ENCODE measurements at regions not wholly inside any gene's neighbourhood (a gene's known extent, or its start where the extent isn't known, plus 50 kb on each side); places are given as distances from the start of the nearest gene placed in this dataset.

DNA sequence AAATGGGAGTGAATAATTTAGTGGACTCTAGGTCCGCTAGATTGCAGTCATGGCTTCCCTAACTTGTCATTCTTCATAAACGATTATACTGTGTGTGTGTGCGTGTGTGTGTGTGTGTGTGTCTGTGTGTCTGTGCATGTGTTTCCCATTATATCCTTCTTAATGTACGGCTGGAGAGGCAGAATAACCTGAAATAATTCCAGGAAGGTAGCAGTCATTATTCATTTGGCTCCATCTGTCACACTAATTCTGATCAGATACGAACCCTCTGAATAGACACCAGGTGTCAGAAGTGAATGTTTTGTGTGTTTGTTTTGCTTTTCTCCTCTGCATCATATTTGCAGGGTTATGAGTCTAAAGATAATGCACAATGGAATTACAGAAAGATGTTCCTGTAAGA, 372.9 kb downstream of the DOK5 start:
- ChIA-PET RAD21 (ENCODE audit: unreplicated experiment) (no interaction called here), SMC1A (ENCODE audit: uncharacterized antibody, unreplicated experiment) (no interaction called here), POLR2A (no interaction called here), CTCF (interaction anchor here (1.0 kb wide), 1 partner anchor 8 kb away, joined by 3 read pairs; no protein-coding TSS in a partner anchor)
- no peaks in the 10 kb centered on the region for H3K79me2 ChIP-seq (ENCODE audit: control insufficient read depth, insufficient read depth, low read length)
- H3K27me3 ChIP-seq (replicated peaks in 1 of 2; ENCODE audit: control insufficient read depth in 2 of 2, insufficient read depth in 2 of 2, low read length in 1 of 2): no peaks in the 10 kb centered on the region
- intact Hi-C loops (cut with micrococcal nuclease; ENCODE audit: unreplicated experiment) (no loop called here), in situ Hi-C loops (cut with MboI) (no loop called here)
- TF ChIP-seq SMAD1 (IDR thresholded peaks at IDR 0.05; ENCODE audit: low read depth, partially characterized antibody) (no peak), SMC3 (IDR thresholded peaks at IDR 0.05; ENCODE audit: borderline replicate concordance, low read length) (no peak), ZNF217 (IDR thresholded peaks at IDR 0.05) (no peak), STAT3 (IDR thresholded peaks at IDR 0.05; ENCODE audit: low read depth, low read length) (no peak)
- TF ChIP-seq, protein P1, sequence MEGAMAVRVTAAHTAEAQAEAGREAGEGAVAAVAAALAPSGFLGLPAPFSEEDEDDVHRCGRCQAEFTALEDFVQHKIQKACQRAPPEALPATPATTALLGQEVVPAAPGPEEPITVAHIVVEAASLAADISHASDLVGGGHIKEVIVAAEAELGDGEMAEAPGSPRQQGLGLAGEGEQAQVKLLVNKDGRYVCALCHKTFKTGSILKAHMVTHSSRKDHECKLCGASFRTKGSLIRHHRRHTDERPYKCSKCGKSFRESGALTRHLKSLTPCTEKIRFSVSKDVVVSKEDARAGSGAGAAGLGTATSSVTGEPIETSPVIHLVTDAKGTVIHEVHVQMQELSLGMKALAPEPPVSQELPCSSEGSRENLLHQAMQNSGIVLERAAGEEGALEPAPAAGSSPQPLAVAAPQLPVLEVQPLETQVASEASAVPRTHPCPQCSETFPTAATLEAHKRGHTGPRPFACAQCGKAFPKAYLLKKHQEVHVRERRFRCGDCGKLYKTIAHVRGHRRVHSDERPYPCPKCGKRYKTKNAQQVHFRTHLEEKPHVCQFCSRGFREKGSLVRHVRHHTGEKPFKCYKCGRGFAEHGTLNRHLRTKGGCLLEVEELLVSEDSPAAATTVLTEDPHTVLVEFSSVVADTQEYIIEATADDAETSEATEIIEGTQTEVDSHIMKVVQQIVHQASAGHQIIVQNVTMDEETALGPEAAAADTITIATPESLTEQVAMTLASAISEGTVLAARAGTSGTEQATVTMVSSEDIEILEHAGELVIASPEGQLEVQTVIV (IDR thresholded peaks at IDR 0.05; ENCODE audit: borderline replicate concordance, partially characterized antibody): no peak
- 11% methylated on average over 5 of the region's 5 CpGs for WGBS (ENCODE audit: insufficient coverage, insufficient replicate concordance, low lambda C conversion rate, missing lambda C conversion rate)
- H4K20me1 ChIP-seq (ENCODE audit: control insufficient read depth, insufficient read depth): no peaks in the 10 kb centered on the region
- H3K4me1 ChIP-seq (ENCODE audit: control insufficient read depth, insufficient read depth, low read length): no peaks in the 10 kb centered on the region
- no peak overlapping the region for H2AFZ ChIP-seq (ENCODE audit: control insufficient read depth, low read depth, low read length)
- ATAC-seq (no peak), FAIRE-seq (no peak), DNase-seq (ENCODE audit: low read depth, low spot score) (no peak)
- no peak overlapping the region for H3K4me2 ChIP-seq (ENCODE audit: control insufficient read depth, insufficient read depth)
- H3K9ac ChIP-seq (ENCODE audit: control insufficient read depth, insufficient read depth, low read length): no peak overlapping the region
- no peak overlapping the region for H3K4me3 ChIP-seq
- no TSS peak for BruUV-seq (replicated peaks)
- H3K36me3 ChIP-seq (ENCODE audit: control insufficient read depth in 2 of 2, insufficient read depth in 2 of 2, low read length in 1 of 2): no peaks in the 10 kb centered on the region
- H3K9me3 ChIP-seq (replicated peaks; ENCODE audit: control insufficient read depth, insufficient read depth, low read length): no peaks in the 10 kb centered on the region
- H3K27ac ChIP-seq (ENCODE audit: control insufficient read depth, insufficient read depth): no peak overlapping the region

DNA sequence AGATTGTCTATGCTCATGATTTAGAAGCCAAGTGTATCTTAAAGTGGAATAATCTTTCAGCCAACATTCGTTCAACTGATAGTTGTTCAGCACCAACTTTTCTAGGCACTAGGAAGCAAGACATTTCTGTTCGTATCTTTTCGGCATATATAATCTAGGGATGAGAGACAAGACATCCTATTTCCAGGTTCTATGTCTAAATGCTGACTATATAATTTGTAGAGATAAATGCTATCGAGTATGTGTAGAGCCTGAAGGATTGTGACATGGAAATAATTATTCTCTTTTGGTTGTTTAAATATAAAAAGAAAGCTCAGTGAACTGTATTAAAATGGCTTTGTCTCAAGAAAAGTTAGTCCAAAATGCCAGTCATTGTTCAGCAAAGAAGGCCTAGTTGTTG, 371.6 kb downstream of the DOK5 start:
- WGBS (ENCODE audit: insufficient coverage, insufficient replicate concordance, low lambda C conversion rate, missing lambda C conversion rate): 45% methylated on average over 4 of the region's 4 CpGs
- ATAC-seq: no peak
- ChIA-PET CTCF (interaction anchor here (1.0 kb wide), 1 partner anchor 9 kb away, joined by 3 read pairs; no protein-coding TSS in a partner anchor), POLR2A (no interaction called here), RAD21 (ENCODE audit: unreplicated experiment) (no interaction called here), SMC1A (ENCODE audit: uncharacterized antibody, unreplicated experiment) (interaction anchor here (1.5 kb wide), 1 partner anchor 11 kb away, joined by 3 read pairs; no protein-coding TSS in a partner anchor)
- in situ Hi-C loops (cut with MboI): no loop called here
- Histone ChIP-seq H4K20me1 (ENCODE audit: control insufficient read depth, insufficient read depth) (no peaks in the 10 kb centered on the region), H3K27me3 (replicated peaks in 1 of 2; ENCODE audit: control insufficient read depth in 2 of 2, insufficient read depth in 2 of 2, low read length in 1 of 2) (no peaks in the 10 kb centered on the region), H3K79me2 (ENCODE audit: control insufficient read depth, insufficient read depth, low read length) (no peaks in the 10 kb centered on the region), H3K27ac (ENCODE audit: control insufficient read depth, insufficient read depth) (no peak overlapping the region), H3K9ac (ENCODE audit: control insufficient read depth, insufficient read depth, low read length) (no peak overlapping the region), H3K4me2 (ENCODE audit: control insufficient read depth, insufficient read depth) (no peak overlapping the region), H3K4me1 (ENCODE audit: control insufficient read depth, insufficient read depth, low read length) (no peaks in the 10 kb centered on the region), H3K4me3 (no peak overlapping the region), H2AFZ (ENCODE audit: control insufficient read depth, low read depth, low read length) (no peak overlapping the region), H3K9me3 (replicated peaks; ENCODE audit: control insufficient read depth, insufficient read depth, low read length) (no peaks in the 10 kb centered on the region), H3K36me3 (ENCODE audit: control insufficient read depth in 2 of 2, insufficient read depth in 2 of 2, low read length in 1 of 2) (no peaks in the 10 kb centered on the region)
- BruUV-seq (replicated peaks): no TSS peak
- TF ChIP-seq, protein P2, sequence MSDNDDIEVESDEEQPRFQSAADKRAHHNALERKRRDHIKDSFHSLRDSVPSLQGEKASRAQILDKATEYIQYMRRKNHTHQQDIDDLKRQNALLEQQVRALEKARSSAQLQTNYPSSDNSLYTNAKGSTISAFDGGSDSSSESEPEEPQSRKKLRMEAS (IDR thresholded peaks at IDR 0.05; ENCODE audit: low read depth, low read length): no peak
- TF ChIP-seq NBN (IDR thresholded peaks at IDR 0.05) (no peak), TBL1XR1 (IDR thresholded peaks at IDR 0.05; ENCODE audit: low read depth, low read length) (no peak), MXI1 (IDR thresholded peaks at IDR 0.05; ENCODE audit: low read depth, low read length) (no peak), YY1 (IDR thresholded peaks at IDR 0.05; ENCODE audit: low read depth, low read length) (no peak)
- DNase-seq (ENCODE audit: low read depth, low spot score): no peak
- intact Hi-C loops (cut with micrococcal nuclease; ENCODE audit: unreplicated experiment): no loop called here
- FAIRE-seq: no peak

Data from GM12878 (cell line).